NCI-H2107 treated with DMSO at 0.1 percent for 48 hours (cell line): ENCODE measurements at regions not wholly inside any gene's neighbourhood (a gene's known extent, or its start where the extent isn't known, plus 50 kb on each side); places are given as distances from the start of the nearest gene placed in this dataset.
A peak's percentile ranks its signal among the peaks of the same experiment; 100 is the strongest.
"Not testable (repeated sequence)": the region's sequence is repeated elsewhere in the genome, so short reads cannot be mapped to it uniquely, and the experiment has no call there.

Source experiments
- DNase-seq: peaks from one replicate; lab custom pipeline; 2025; ENCODE audit not compliant: unreplicated experiment; lab: John Stamatoyannopoulos, UW

- no peak for DNase-seq
These were observed 169.2 kb downstream of the SQOR start for GRCh38 chr15:45804028-45804427.

GRCh38 chr15:45810201-45810600 is 175.4 kb downstream of the SQOR start:
- no peak for DNase-seq

- no peak for DNase-seq
These were observed 177.4 kb downstream of the SQOR start for GRCh38 chr15:45812200-45812599.

DNA sequence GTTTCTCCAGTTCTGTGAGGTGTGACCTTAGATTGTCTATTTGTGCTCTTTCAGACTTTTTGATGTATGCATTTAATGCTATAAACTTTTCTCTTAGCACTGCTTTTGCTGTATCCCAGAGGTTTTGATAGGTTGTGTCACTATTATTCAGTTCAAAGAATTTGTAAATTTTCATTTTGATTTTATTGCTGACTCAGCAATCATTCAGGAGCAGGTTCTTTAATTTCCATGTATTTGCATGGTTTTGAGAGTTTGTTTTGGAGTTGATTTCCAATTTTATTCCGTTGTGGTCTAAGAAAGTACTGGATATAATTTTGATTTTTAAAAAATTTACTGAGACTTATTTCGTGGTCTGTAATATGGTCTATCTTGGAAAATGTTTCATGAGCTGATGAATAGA is 182.7 kb downstream of the SQOR start:
- DNase-seq, result not testable (repeated sequence)

- peak; percentile 79 for DNase-seq
These were observed 186.6 kb downstream of the SQOR start for GRCh38 chr15:45821390-45821789.

- DNase-seq, result not testable (repeated sequence)
These were observed 188.1 kb downstream of the SQOR start for GRCh38 chr15:45822968-45823367.

DNA sequence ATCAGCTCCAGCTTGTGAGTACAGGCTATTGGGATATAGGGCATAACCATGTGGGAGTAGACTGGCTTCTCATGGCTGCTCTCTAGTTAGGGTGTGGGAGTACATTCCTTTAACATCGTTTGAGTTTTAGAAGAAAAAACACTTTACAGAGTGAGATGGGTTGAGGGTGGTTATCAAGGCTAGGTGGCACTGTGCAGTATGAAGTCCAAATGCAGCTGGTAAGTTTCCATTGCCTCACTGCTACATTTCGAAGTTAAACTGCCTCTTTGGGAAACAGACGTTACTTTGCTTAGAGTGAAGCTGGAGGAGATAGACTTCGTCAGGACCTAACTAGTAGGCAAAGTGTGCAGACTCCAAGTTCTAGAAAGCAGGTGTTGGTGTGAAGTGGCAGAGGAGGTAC is 192.4 kb downstream of the SQOR start:
- DNase-seq, result no peak

DNA sequence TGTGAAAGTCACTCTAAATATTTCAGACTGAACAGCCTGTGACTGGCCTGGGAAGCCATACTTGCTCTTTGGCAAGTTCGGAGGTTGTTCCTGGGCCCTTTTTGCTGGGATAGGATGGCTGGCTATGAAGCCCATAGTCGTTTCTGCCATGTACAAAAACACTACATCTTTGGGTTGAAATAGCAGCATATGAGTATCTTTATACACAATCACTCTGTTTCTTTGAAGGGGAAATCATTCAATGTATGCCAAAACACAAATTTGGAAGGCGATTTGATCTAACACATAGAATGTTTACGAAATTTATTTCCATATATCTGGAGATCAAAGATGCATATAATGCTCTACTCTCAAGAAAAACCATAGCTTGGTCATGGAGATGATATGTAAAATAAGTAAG is 192.9 kb downstream of the SQOR start:
- no peak for DNase-seq

- no peak for DNase-seq
These were observed 194.7 kb downstream of the SQOR start for GRCh38 chr15:45829336-45830153.

DNA sequence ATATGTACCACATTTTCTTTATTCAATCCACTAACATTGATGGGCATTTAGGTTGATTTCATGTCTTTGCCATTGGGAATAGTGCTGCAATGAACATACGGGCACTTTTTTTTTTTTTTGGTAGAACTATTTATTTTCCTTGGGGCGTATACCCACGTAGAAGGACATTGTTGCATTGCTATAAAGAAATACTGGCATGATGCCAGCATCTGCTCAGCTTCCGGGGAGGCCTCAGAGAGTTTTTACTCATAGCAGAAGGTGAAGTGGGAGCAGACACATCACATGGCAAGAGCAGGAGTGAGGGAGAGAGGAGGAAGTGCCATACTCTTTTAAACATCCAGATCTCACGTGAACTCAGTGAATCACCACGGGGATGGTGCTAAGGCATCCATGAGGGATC is 197.0 kb downstream of the SQOR start:
- no peak for DNase-seq

- no peak for DNase-seq
These were observed 199.8 kb downstream of the SQOR start for GRCh38 chr15:45834622-45835021.

DNA sequence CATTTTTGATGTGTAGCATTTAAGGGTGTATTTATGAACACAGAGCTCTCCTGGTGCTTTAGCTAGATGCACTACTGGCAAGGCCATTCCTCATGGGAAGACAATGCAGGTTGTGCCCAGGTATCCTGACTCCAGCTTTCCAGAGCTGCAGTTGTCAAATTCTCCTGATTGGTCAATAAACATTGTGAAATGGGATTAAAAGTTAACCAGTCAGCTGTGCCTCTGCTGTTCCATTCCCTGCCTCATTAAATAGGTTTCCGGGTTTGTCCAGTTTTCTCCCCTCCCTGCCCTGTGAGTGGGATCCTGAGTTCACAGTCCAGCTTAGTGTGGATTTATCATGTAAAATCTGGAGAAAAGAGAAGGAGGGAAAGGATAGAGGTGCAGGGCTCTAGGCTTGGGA is 207.3 kb downstream of the SQOR start:
- no peak for DNase-seq

GRCh38 chr15:45847645-45848044 is 212.8 kb downstream of the SQOR start:
- DNase-seq, result no peak

DNA sequence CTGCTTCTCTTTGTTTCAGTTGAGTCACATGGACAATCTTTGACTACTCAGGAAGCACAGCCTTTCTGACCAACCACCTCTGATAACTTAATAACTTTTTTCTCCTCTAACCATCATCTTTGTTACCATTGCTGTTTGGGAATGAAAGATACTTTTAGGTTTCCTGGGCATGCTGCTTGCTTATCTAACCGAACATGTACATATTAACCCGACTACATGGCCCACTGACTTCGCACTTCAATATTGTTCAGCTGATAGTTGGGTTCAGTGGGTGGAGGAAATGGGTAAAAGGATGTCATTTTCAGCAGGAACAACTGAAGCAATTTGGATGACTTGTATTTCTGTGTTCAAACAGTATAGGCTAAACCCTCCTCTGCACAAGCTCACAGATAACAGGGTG is 214.3 kb downstream of the SQOR start:
- DNase-seq, result no peak

DNA sequence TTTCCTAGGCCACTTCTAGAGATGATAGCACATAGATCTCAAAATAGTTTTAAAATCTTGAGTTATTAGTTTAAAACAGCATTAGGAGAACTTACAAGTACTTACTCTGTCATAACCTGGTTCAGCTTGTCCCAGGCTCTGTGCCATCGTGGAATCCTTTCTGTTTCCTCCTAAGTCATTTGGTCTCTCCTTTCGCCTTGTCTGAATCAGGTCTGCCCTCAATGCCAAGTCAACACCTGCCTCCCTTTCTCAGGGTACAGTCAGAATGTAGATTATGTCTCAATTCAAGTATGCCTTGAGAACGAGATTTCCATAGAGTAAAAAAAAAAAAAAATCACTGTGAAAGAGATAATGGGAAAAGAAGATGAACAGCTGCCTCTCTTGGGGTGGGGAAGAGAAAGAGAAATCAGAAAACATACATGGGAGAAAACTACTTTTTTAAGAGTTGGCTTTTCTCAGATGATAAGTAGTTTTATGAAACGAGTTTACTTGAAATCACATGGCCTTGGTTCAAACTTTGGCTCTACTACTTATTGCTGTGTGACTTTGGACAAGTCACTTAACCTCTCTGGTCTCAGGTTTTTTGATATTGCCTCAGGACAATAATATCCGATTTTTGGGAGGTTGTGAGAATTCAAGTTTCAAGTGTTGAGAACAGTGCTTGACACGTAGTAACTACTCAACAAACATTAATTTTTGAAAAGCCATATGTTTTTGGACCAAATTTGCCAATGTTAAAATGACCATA is 219.8 kb downstream of the SQOR start:
- no peak for DNase-seq

GRCh38 chr15:45855210-45855906 is 220.5 kb downstream of the SQOR start:
- DNase-seq, result no peak

- DNase-seq, result no peak
These were observed 221.2 kb downstream of the SQOR start for GRCh38 chr15:45855907-45856579.

- DNase-seq, result no peak
These were observed 222.5 kb downstream of the SQOR start for GRCh38 chr15:45857291-45857690.

GRCh38 chr15:45858491-45858890 is 223.7 kb downstream of the SQOR start:
- DNase-seq, result no peak

GRCh38 chr15:45862034-45862433 is 227.2 kb downstream of the SQOR start:
- DNase-seq, result no peak

DNA sequence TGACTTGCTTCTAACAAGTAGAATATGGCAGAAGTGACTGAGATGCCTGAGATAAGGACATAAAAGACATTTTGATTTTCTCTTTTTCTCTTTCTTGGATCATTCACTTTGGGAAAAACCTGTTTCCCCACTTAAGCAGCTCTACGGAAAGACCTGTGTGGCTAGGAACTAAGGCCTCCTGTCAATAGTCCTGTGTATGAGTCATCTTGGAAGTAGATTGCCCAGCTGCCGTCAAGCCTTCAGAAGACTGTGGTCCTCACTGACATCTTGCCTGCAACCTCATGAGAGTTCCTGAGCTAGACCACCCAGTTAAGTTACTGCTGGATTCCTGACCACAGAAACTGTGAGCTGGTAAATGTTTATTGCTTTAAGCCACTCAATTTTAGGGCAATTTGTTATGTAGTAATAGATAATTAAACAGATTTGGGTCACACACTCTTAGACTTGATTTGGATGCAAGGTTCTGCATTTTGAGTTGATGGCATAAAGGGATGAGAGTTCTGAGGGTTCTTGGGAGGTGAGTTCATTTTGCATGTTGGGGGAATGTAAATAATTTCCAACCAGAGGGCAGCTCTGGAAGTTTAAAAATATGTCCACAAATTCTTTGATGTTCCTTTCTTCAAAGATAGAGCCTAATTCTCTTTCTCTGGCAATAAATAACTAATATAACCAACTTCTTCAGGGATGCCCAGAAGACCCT is 229.2 kb downstream of the SQOR start:
- no peak for DNase-seq
